ENCODE measurements at regions not wholly inside any gene's neighbourhood (a gene's known extent, or its start where the extent isn't known, plus 50 kb on each side); places are given as distances from the start of the nearest gene placed in this dataset.

- peaks cover 35% of the 10 kb centered on the region for H3K27me3 Mint-ChIP-seq (ENCODE audit: insufficient read depth)
- peak overlapping the region; percentile 10 for H3K27ac Mint-ChIP-seq
- H3K4me3 ChIP-seq (ENCODE audit: low read length) = no peak overlapping the region
- 61% methylated on average over 2 of the region's 2 CpGs; no CpG with 5 or more reads in 1 of the 2 experiments for WGBS, 2 experiments (ENCODE audit: insufficient coverage in 1 of 2, insufficient read length in 1 of 2)
- no peaks in the 10 kb centered on the region for H3K27me3 ChIP-seq (ENCODE audit: control insufficient read depth, insufficient read depth, low read length, poor library complexity, severe bottlenecking)
- H3K4me1 Mint-ChIP-seq = peaks cover 43% of the 10 kb centered on the region
- no peak overlapping the region for H3K27ac ChIP-seq (ENCODE audit: low read depth, low read length)
- no peak for DNase-seq
- H3K36me3 Mint-ChIP-seq (ENCODE audit: low read depth) = no peaks in the 10 kb centered on the region
- H3K4me1 ChIP-seq (ENCODE audit: control insufficient read depth, insufficient read depth, low read length) = peaks cover 17% of the 10 kb centered on the region
- H3K36me3 ChIP-seq (ENCODE audit: control insufficient read depth, insufficient read depth, low read length) = no peaks in the 10 kb centered on the region
- no peak for TF ChIP-seq CTCF (conservative IDR thresholded peaks at IDR 0.05)
- no peak overlapping the region for H3K4me3 Mint-ChIP-seq
- no peak overlapping the region for H3K9ac ChIP-seq (ENCODE audit: extremely low read depth, low read length, poor library complexity, severe bottlenecking)
- no peaks in the 10 kb centered on the region for H3K9me3 Mint-ChIP-seq
- H3K9me3 ChIP-seq (ENCODE audit: control insufficient read depth, low read length) = no peaks in the 10 kb centered on the region
Observed at GRCh38 chr3:23740517-23740965, 65.2 kb upstream of the UBE2E1 start.

GRCh38 chr3:23741036-23741706 is 64.6 kb upstream of the UBE2E1 start:
- no peak overlapping the region for H3K4me3 ChIP-seq (ENCODE audit: low read length)
- no peak overlapping the region for H3K27ac ChIP-seq (ENCODE audit: low read depth, low read length)
- no peak for DNase-seq
- H3K27ac Mint-ChIP-seq = no peak overlapping the region
- no peaks in the 10 kb centered on the region for H3K27me3 ChIP-seq (ENCODE audit: control insufficient read depth, insufficient read depth, low read length, poor library complexity, severe bottlenecking)
- H3K36me3 Mint-ChIP-seq (ENCODE audit: low read depth) = no peaks in the 10 kb centered on the region
- H3K4me3 Mint-ChIP-seq = no peak overlapping the region
- no peaks in the 10 kb centered on the region for H3K9me3 Mint-ChIP-seq
- no peaks in the 10 kb centered on the region for H3K9me3 ChIP-seq (ENCODE audit: control insufficient read depth, low read length)
- 76 to 77% methylated on average over 6 to 7 of the region's 7 CpGs for WGBS, 2 experiments (ENCODE audit: insufficient coverage in 1 of 2, insufficient read length in 1 of 2)
- H3K36me3 ChIP-seq (ENCODE audit: control insufficient read depth, insufficient read depth, low read length) = no peaks in the 10 kb centered on the region
- H3K4me1 ChIP-seq (ENCODE audit: control insufficient read depth, insufficient read depth, low read length) = peaks cover 10% of the 10 kb centered on the region
- H3K27me3 Mint-ChIP-seq (ENCODE audit: insufficient read depth) = peaks cover 35% of the 10 kb centered on the region
- H3K4me1 Mint-ChIP-seq = peaks cover 38% of the 10 kb centered on the region
- no peak overlapping the region for H3K9ac ChIP-seq (ENCODE audit: extremely low read depth, low read length, poor library complexity, severe bottlenecking)
- no peak for TF ChIP-seq CTCF (conservative IDR thresholded peaks at IDR 0.05)

- H3K27me3 Mint-ChIP-seq (ENCODE audit: insufficient read depth) = peaks cover 35% of the 10 kb centered on the region
- H3K36me3 ChIP-seq (ENCODE audit: control insufficient read depth, insufficient read depth, low read length) = no peaks in the 10 kb centered on the region
- no peak overlapping the region for H3K27ac ChIP-seq (ENCODE audit: low read depth, low read length)
- DNase-seq = peak; percentile 86
- H3K27ac Mint-ChIP-seq = no peak overlapping the region
- H3K4me3 ChIP-seq (ENCODE audit: low read length) = no peak overlapping the region
- no peak overlapping the region for H3K9ac ChIP-seq (ENCODE audit: extremely low read depth, low read length, poor library complexity, severe bottlenecking)
- peaks cover 40% of the 10 kb centered on the region for H3K4me1 Mint-ChIP-seq
- WGBS, 2 experiments (ENCODE audit: insufficient coverage in 1 of 2, insufficient read length in 1 of 2) = 24 to 37% methylated on average over 16 to 22 of the region's 24 CpGs
- H3K4me3 Mint-ChIP-seq = peak overlapping the region; percentile 37
- peaks cover 10% of the 10 kb centered on the region for H3K4me1 ChIP-seq (ENCODE audit: control insufficient read depth, insufficient read depth, low read length)
- H3K9me3 Mint-ChIP-seq = no peaks in the 10 kb centered on the region
- H3K36me3 Mint-ChIP-seq (ENCODE audit: low read depth) = no peaks in the 10 kb centered on the region
- TF ChIP-seq CTCF (conservative IDR thresholded peaks at IDR 0.05) = peak; percentile 70
- H3K27me3 ChIP-seq (ENCODE audit: control insufficient read depth, insufficient read depth, low read length, poor library complexity, severe bottlenecking) = no peaks in the 10 kb centered on the region
- H3K9me3 ChIP-seq (ENCODE audit: control insufficient read depth, low read length) = no peaks in the 10 kb centered on the region
Observed at GRCh38 chr3:23743141-23743784, 62.5 kb upstream of the UBE2E1 start.
